ENCODE measurements at regions not wholly inside any gene's neighbourhood (a gene's known extent, or its start where the extent isn't known, plus 50 kb on each side); places are given as distances from the start of the nearest gene placed in this dataset.

DNA sequence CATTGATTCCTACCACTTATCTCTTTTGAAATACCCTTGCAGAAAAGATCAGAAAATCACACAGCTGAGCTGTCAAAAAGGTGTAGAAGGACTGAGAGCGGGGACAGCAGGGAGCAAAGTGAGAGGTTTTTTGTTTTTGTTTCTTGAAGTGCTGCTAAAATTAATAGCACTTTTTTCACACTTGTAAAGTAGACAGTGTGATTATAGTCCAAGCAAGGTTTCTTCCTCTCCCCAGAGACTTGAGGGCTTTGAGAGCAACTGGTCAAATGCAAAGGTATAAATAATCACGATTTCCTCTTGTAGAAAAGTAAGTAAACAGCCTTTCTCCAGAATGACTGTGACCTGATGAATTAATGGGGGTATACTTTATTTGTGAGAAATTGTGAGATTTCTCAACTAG is 326.9 kb downstream of the ZNF608 start:
- no peak for DNase-seq (ENCODE audit: low spot score)

GRCh38 chr5:124418390-124418789 is 328.0 kb downstream of the ZNF608 start:
- no peak for DNase-seq (ENCODE audit: low spot score)

- no peak for DNase-seq (ENCODE audit: low spot score)
Observed at GRCh38 chr5:124417196-124417595, 329.2 kb downstream of the ZNF608 start.

- no peak for DNase-seq (ENCODE audit: low spot score)
Observed at GRCh38 chr5:124416627-124417026, 329.8 kb downstream of the ZNF608 start.

GRCh38 chr5:124414973-124415372 is 331.5 kb downstream of the ZNF608 start:
- no peak for DNase-seq (ENCODE audit: low spot score)

- DNase-seq (ENCODE audit: low spot score) = no peak
Observed at GRCh38 chr5:124410539-124411488, 335.6 kb downstream of the ZNF608 start.

GRCh38 chr5:124408738-124409453 is 337.5 kb downstream of the ZNF608 start:
- DNase-seq (ENCODE audit: low spot score) = no peak

DNA sequence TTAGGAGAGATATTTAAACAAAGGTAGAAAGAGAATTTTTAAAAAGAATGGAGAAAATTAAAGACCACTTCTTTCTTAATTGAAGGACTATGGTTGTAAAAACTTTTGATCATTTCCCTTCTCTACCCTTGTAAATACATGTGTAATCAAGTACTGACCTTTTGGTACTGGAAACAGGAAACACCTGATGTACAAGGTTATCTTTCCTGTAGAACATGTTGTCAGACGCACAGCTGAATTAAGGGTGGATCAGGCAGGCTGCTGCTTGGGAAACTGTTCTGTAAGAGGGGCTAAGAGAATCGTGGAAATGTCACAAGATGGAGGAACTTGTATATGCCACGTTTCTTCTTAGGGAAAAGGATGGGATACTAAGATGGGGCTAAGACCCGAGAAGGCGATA is 341.6 kb downstream of the ZNF608 start:
- DNase-seq (ENCODE audit: low spot score) = no peak

DNA sequence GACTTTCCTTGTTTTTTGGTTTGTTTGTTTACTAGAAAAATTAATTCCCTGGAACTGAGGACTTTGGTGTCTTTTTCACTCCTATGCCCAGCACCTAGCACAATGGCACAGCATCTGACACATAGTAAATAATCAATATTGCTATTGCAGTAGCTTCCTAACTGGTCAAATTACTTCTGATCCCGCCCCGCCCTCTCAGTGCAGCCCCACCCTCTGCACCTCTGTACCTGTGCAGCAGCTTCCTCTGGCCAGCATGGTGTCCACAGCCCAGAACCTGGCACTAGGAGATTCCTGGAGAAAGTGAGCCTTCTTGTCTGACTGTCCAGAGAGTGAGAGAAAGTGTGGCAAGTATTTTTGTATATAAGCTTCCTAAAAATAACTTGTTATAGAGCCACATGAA is 343.2 kb downstream of the ZNF608 start:
- DNase-seq (ENCODE audit: low spot score) = no peak

GRCh38 chr5:124402144-124402581 is 344.3 kb downstream of the ZNF608 start:
- DNase-seq (ENCODE audit: low spot score) = peak; percentile 26

GRCh38 chr5:124401476-124402143 is 344.8 kb downstream of the ZNF608 start:
- no peak for DNase-seq (ENCODE audit: low spot score)

GRCh38 chr5:124399426-124399961 is 346.9 kb downstream of the ZNF608 start:
- DNase-seq (ENCODE audit: low spot score) = no peak

GRCh38 chr5:124398460-124398859 is 348.0 kb downstream of the ZNF608 start:
- DNase-seq (ENCODE audit: low spot score) = no peak

DNA sequence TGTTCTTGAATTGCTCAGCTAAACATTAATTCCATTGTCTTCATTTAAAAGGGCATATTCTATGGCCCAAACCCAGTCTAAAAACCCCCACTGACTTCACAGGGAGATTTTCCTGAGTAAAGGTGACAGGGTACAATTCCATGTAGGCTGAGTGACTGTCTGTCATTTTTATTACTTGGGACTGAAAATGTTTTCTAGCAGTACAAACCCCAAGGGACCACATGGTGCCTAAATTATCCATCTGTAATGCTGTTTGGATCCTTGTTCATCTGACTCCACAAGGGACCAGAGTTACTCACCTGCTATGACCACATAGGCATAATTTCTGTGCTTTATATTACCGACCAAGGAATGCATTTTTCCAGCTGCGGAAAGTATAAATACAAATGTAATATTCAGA is 349.1 kb downstream of the ZNF608 start:
- no peak for DNase-seq (ENCODE audit: low spot score)

DNA sequence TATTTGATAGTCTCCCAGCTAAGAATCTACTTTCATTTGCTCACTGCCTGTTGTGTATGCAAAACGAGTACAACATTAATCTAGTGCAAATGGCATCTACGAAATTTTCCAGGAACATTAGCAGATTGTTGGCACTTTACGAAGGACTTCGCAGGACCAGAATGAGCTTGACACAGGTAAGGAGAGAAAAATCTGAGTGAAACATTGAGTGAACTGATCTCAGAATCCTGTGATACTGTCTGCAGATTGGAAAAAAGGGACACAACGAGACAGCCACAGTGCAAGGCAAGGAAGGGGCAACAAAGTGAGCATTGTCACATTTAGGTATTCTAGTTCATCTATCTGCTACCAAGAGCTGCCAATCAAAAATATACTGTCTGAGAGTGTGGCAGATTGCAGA is 350.5 kb downstream of the ZNF608 start:
- DNase-seq (ENCODE audit: low spot score) = no peak

- DNase-seq (ENCODE audit: low spot score) = no peak
Observed at GRCh38 chr5:124395287-124395686, 351.2 kb downstream of the ZNF608 start.

GRCh38 chr5:124394700-124395245 is 351.7 kb downstream of the ZNF608 start:
- DNase-seq (ENCODE audit: low spot score) = no peak

- no peak for DNase-seq (ENCODE audit: low spot score)
Observed at GRCh38 chr5:124393584-124394379, 352.7 kb downstream of the ZNF608 start.

DNA sequence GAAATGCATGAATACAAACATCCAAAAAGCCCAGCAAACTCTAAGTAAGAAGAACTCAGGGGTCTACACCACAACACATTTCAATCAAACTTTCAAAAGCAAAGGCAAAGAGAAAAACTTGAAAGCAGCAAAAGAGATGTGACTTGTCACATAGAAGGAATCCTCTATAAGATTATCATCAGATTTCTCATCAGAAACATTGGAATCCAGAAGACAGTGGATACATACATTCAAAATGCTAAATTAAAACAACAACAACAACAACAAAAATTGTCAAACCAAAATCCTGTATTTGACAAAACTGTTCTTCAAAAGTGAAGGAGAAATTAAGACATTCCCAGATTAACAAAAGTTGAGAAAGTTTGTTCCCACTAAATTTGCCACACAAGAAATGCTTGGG is 362.7 kb downstream of the ZNF608 start:
- no peak for DNase-seq (ENCODE audit: low spot score)

DNA sequence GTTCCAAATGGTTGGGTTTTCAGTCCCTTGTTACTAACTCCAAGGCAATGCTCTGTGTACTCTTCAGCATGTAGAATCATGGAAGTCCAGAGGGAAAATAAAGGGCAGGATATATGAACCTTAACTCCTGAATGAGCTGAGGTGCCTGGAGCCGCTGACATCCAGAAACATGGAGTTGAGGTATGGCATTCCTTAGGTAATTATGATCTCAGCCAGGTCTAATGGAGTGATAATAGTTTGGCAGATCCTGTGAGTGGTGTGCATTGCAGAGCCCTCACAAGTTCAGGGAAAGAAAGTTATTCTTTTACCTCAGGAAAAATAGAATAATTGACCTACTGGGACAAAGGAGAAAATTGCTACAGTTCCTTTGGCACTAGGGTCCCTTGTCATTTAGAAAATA is 369.1 kb downstream of the ZNF608 start:
- DNase-seq (ENCODE audit: low spot score) = no peak

GRCh38 chr5:124373883-124374282 is 372.6 kb downstream of the ZNF608 start:
- no peak for DNase-seq (ENCODE audit: low spot score)

Measured in AG08396 (cell line).